Sciatic nerve (tissue), 2 donors: ENCODE measurements at regions not wholly inside any gene's neighbourhood (a gene's known extent, or its start where the extent isn't known, plus 50 kb on each side); places are given as distances from the start of the nearest gene placed in this dataset.
A peak's percentile ranks its signal among the peaks of the same experiment; 100 is the strongest.

Source experiments
- ATAC-seq: fragments of 200-7000 bp; cut with Tn5 transposase; one replicate; pipeline ENCODE4 v1.9.1; 2020; ENCODE audit warnings: mild to moderate bottlenecking, moderate library complexity
- DNase-seq: peaks from one replicate; pipeline ENCODE4 v3.0.0-alpha.2; 2020; ENCODE audit warnings: low spot score
- intact Hi-C: fragments of 100-400 bp; cut with DNase I; formaldehyde crosslinking; loops from one replicate; pipeline ENCODE4 v1.14.2; 2022
- donor health status: DM: no; HTN: no; CAD: no.
- donor health status: DM: no; HTN: no; CAD: no.

DNA sequence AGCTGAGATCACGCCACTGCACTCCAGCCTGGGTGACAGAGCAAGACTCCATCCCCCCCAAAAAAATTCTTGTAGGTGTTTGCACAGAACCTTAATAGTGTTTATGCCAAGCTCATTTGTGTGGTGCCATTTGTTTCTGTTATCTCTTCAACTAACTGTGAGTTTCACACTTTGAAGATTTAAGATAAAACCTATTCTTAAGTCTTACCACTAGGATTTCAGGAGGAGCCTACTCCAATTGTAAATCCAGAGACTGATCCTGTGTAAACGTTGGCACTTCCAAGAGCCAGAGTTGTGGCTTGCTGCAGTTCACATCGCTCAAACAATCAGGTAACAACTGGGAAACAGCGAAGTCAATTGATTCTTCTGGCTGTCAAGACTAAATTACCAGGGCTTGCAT, 242.4 kb upstream of the SATB1 start:
- ATAC-seq (no peak), DNase-seq (no peak)
- intact Hi-C loops: no loop called here

DNA sequence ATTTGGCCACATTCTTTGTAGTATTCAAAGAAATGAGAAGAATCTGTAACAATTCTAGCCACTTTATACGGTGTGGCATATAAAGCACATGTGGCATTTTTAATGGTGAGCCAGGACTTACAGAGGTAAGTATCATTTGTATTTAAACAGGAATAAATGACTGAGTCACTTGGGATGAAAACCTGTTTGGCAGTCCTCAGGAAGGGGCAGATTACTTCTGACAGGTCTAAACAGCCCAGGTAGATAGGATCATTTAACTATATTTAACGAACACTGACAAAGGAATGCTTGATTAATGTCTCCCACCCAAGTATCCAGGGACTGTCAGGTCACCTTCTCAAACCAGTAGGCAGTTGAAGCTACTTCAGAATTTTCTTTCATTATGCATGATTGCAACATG, 241.5 kb upstream of the SATB1 start:
- DNase-seq: no peak
- ATAC-seq: no peak
- intact Hi-C loops: no loop called here

DNA sequence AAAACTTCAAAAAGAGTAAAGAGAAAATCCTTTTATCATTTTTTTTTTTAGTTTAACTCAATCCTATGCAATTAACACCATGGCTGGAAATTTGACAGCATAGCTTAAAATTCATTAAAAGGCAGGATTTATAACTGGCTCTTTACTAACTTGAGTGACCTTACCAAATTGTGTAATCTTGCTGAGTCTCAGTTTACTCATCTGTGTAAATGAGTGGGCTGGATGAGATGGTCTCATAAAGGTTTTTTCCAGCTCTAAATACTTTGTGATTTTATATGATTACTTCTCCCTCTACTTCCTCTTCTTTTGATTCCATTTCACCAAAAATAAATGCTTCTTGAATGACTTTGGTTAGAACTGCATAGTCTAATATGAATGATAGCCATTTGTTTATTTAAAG, 234.9 kb upstream of the SATB1 start:
- DNase-seq: no peak
- no peak for ATAC-seq
- intact Hi-C loops: no loop called here

DNA sequence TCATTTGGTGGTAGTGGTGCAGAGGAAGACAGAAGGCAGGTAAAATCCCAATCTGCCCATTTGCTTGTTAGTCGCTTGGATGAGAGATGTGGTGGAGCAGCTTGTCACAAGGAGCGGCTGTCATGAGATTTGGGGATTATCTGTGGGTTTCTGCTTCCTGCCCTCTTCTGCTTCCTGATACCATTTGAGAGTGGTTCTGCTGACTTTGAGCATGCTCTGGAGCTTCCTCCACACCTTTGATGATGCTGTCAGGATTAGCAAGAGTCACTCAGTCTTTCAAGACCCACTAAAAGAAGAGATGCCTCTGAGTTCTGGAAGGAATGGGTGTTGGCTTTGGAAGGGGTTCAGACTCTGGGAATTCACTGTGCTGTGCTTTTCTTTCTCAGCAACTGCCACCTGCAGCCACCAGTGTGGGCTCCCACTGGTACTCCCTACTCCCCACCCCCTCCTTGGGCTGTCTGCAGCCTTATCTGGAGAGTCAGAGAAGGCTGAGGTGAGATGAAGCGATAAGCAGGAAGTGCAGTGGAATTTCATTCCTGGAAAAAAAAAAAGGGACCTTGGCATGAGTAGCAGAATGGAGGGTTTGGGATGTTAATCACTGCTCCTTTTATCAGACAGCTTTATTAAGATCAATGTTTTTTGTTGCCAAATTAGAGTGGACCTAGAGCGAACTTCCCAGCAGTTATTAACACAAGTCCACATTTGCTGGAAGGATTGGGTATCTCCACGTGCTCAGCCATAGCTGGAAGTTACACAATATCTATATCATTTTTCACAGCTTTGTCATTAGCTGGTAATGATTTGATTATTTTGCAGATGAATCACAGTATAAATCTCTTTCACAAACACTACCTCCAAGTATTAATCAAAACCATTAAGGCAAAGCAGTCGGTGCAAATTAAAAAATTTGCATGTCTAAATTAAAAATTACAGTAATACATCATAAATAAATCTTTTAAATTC, 233.0 kb upstream of the SATB1 start:
- no peak for DNase-seq
- ATAC-seq: no peak
- intact Hi-C loops: no loop called here

DNA sequence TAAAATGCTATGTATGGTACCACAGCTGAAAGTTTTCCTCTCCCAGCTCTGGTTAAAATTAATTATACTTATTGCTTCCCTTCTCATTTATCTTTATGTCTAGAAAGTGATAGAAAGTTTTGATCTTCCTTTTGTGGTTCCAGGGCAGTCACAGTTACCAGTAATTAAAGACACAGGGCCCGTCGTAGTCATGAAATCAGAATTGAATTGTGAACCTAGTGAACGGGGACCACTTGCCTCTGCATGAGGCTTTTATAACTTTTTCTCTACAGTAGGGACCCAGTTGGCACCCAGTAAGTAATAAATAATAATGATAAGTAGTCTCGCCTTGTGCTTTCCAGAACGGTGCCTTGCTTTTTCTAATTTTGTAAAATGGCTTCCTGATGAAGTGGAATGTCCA, 231.7 kb upstream of the SATB1 start:
- intact Hi-C loops: no loop called here
- no peak for ATAC-seq

DNA sequence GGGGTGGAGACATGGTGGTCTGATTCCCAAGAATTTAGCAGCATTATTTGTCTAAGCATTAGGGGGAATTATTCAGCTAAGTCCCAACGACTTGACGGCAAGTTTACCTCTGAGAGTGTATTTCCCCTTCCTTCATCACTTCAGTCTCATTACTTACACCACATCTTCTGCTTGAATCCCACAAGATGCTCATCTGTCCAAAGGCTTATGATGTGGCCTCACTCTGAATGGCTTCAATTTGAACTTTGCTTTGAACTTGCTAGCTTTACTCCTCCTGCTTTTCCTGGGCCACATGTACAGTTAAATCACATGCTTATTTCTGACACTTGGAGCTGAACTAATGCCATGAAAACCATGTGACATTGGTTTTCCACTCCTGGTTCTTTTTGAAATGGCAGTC, 231.3 kb upstream of the SATB1 start:
- intact Hi-C loops: no loop called here
- no peak for ATAC-seq
- no peak for DNase-seq

More for the DNA sequence above, 231.7 kb upstream of the SATB1 start:
- DNase-seq: no peak

DNA sequence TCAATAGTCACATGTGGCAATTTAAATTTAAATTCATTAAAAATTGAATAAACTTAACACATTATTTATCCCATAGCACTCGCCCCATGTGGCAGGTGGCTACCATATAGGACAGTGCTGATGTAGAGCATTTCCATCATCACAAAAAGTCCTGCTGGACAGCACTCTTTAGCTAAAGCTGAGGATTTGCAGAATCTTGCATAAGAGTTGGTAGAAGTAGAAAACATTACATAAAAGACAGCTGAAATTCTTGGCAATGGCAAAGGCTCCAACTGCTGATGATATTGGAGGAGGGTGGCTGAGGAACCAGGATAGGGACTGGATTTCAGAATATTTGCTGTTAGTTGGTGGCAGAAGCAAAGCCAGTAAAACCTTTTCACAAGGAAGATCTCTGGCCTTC, 230.7 kb upstream of the SATB1 start:
- no peak for ATAC-seq

DNA sequence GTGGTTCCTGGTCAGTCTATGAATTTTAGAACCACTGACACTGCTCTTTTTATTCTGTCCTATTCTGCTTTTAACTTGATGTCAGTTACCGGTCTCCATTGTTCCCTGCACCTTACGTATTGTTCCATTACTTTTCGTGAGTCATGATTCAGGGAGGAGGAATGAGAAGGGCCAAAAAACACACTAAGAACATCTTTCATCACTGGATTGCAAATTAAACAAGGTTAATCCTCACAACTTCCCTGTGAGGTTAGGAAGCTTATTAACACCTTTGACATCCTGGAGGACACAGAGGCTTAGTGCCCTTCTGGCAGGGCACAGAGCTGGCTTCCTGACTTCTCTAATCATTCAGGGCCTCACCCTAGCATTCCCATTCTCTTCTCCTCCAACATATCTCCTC, 227.6 kb upstream of the SATB1 start:
- DNase-seq: no peak
- ATAC-seq: no peak
- intact Hi-C loops: no loop called here

More for the DNA sequence above, 230.7 kb upstream of the SATB1 start:
- no peak for DNase-seq
- intact Hi-C loops: no loop called here

DNA sequence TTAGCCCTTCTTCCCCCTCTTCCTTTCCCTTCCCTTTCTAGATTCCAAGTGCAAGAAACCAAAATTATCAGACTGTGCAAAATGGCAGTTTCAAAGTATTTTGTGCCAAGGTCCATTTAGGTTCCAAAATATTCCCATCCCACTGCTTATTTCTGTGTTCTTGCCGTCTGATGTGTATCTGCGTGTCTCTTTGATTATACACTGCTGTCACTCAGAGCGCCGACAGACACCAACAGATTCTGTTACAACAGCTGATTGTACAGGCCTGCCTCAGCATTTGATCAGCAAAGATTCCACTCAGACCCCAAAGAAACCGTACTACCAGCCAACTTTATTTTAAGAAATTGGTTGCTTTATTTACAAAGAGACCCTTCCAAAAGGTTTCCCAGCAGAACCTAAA, 225.6 kb upstream of the SATB1 start:
- intact Hi-C loops: no loop called here
- DNase-seq: no peak
- no peak for ATAC-seq

DNA sequence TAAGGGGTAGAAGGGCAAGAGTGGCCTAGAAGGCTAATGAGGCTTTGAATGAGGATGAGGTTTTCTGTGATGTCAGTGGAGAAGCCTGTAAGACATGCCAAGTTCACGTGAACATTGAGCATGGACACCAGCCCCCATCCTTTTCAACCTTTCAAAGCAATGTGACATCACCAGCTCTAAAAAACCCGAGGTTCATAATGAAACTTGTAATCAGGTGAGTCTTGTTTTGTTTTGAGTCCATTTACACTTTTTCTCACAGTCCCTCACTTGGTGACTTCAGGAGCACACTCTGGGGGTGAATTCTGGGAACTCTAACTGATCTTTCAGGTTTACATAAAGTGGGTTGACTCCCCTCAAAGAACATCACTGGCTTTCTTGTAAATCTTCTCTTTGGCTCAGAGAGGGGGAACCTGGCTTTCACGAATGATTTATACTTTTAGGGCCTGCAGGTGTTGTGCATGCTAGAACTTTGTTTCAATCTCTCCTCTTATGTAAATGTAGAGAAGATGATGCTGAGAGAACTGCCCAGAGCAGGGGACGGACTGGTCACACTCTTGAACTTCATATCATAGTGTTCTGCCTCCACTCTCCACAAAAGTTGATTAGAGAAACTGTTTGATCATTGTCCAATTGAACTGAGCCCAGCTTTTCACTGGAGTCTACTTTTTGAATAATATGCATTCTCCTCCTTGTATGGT, 224.7 kb upstream of the SATB1 start:
- ATAC-seq (no peak), DNase-seq (no peak)
- intact Hi-C loops: no loop called here

DNA sequence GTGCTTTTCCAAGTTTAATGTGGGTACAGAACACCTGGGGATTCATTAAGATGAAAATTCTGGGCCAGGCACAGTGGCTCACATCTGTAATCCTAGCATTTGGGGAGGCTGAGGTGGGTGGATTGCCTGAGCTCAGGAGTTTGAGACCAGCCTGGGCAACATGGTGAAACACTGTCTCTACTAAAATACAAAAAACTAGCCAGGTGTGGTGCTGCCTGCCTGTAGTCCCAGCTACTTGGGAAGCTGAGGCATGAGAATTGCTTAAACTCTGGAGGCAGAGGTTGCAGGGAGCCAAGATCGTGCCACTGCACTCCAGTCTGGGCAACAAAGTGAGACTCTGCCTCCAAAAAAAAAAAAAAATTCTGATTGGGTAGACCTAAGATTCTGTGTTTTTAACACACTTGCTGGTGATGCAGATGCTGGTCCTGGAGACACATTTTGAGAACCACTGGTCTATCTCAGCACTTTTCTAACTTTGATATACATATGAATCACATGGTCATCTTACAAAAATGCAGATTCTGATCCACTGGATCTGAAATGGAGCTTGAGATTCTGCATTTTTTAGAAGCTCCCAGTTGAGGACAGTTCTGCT, 223.8 kb upstream of the SATB1 start:
- DNase-seq (no peak), ATAC-seq (no peak)
- intact Hi-C loops: no loop called here

DNA sequence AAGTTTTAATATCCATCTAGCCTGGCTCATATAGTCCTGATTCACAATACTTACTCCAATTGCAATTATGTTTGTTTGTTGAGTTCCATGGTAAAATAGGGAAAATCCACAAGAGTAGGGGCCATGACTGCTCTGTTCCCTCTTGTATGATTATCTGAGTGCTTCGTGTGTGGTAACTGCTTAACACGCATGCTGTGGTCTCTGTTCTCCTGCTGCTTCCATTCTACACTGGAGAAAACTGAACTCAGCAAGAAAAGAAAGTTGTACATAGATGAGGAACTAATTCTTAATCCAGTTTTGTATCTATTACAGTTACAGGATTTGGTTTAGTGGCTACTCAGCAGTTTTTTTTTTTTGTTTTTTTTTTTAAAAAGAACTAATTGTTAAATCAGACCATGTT, 223.0 kb upstream of the SATB1 start:
- intact Hi-C loops: no loop called here
- ATAC-seq (peak; percentile 68), DNase-seq (no peak)

DNA sequence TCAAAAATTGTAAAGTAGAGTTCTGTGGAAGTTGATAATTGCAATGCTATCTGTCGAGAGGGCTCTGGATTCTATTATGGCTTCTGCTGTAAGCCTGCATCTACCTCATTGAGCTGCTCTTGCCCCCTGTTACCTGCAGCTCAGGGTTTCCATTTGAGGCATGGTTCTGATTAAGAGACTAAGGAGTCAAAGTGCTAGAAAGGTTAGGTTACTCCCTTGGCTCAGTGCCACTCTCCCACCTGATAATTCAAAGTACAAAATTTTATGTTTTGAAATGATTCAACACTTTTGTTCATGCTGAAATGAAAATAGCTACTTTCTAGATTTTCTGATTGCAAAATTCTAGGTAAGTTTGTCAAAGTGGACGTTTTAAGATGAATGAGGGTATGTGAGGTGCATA, 220.5 kb upstream of the SATB1 start:
- DNase-seq (no peak), ATAC-seq (no peak)
- intact Hi-C loops: no loop called here

DNA sequence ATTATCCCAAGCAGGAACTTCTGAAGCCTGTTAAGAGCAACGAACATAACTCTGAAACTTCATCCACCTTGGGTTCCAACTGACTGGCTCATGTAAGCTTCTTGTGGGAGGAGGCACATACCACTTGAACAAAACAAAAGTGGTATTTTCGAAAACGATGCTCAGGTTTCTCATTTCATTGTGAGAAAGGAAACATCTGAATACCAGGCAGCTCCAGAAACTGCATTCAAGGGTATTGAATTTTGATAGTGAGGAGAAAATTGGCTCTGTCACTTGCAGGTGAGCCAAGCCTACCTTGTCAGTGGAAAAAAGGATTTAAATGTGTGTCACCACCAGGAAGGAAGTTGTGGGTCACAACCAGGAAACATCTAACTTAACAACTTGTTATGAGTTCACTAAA, 218.1 kb upstream of the SATB1 start:
- no peak for DNase-seq
- intact Hi-C loops: no loop called here
- no peak for ATAC-seq

DNA sequence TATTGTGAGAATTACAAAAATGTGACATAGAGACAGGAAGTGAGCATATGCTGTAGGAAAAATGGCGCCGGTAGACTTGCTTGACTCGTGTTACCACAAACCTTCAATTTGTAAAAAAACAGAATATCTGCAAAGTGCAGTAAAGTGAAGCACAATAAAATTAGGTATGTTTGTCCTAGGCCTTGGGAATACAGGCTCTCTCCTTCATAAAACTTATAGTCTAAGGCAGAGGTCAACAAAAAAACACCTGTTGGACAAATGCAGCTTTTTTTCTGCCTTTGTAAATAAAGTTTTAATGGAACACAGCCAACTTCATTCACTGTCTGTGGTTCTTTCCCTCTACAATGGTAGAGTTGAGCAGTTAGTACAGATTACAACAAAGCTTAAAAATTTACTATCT, 216.8 kb upstream of the SATB1 start:
- DNase-seq (no peak), ATAC-seq (no peak)
- intact Hi-C loops: no loop called here

DNA sequence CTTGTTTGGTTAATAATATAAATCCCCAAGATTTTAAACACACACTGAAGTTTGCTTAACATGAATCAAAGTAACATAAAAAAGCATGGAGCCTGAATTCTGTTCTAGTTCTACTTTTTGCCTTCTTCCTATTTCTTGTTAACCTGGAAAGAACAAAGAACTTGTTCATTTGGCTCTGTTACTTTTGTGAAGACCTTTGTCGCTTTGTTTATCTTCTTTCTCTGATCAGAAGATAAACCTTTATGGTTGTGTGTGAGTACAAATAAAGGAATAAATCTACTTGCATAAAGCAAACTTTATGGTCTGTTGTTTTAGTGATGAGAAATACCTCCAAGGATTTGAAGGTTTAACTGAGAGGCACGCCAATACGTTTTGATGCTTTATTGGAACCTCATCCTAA, 210.1 kb upstream of the SATB1 start:
- ATAC-seq (no peak), DNase-seq (no peak)
- intact Hi-C loops: no loop called here

DNA sequence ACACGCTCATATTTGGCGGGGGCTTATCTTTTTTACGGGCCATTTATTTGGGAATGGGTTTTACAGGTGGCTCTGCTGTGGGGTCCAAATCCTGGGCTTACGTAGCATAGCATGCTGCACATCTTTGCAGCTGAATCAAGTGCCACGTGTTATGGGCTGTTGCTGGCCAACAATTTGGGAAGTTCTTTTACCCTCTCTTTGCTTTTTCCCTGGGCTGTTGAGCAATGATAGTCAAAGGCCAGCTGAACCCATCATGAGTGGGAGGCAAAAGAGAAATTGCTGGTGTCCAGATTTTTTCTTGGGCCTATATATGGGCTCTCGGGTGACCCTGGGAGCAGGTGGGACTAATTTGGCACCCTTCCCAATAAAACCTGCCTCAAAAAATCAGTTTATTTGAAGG, 209.3 kb upstream of the SATB1 start:
- intact Hi-C loops: no loop called here
- DNase-seq (no peak), ATAC-seq (no peak)

DNA sequence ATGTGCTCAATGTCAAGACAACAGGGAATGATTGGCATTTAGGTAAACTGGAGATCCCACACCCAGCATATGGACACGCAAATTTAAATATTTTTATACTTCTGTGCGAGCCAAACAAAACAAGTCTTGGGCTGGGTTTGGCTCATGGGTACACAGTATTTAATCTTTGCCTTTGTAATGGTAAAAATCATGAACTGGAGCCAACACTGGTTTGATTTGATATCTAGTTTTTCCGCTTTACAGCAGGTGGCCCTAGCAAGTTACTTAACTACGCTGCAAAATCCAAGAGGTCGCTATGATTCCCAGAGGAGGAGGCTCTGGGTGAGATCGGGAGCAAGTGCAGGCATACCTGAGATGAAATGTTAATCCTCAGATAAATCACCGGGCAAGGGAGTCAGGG, 207.9 kb upstream of the SATB1 start:
- intact Hi-C loops: no loop called here
- ATAC-seq (no peak), DNase-seq (no peak)

DNA sequence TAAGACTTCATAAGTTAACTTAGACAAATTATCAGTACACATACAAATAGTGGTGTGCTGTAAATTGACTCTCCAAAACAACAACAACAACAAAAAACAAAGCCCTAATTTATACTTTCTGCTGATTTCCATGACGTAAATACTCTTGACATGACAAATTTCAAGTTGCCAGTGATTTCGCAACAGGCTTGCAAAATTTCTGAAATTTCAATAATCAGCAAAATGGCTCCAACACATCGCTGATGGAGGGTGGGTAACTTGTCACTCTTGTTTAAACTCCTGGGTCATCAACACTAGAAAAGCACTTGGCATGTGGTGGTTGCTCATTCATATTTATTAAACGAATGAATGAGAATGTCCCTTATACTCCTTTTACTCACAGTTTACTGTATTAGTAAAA, 205.2 kb upstream of the SATB1 start:
- ATAC-seq: no peak
- intact Hi-C loops: no loop called here
- DNase-seq: no peak

DNA sequence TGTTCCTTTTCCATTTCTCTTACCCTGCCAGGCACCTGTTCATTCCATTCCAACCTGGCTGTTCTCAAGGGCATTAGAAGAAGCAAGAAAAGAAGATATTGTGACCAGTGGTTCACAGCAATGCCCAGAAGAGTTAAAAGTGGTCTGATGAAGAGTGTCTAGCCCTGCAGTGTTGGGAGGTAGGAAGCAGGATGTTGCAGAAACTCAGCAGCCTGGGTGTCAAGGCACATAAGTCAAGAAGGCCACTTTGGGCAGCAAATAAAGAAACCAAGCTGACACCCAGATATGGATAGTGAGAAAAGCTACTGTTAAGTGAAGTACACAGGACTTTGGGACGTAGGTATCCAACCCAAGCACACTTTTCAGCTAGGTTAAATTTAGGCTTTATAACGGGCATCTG, 199.9 kb upstream of the SATB1 start:
- no peak for ATAC-seq

More for the DNA sequence above, 199.9 kb upstream of the SATB1 start:
- DNase-seq: no peak
- intact Hi-C loops: no loop called here
